ENCODE measurements at regions not wholly inside any gene's neighbourhood (a gene's known extent, or its start where the extent isn't known, plus 50 kb on each side); places are given as distances from the start of the nearest gene placed in this dataset.

- WGBS (ENCODE audit: insufficient coverage, low lambda C conversion rate): 100% methylated on average over 2 of the region's 2 CpGs
- H3K4me3 ChIP-seq (ENCODE audit: low read length): no peak overlapping the region
- H3K27me3 ChIP-seq (ENCODE audit: control insufficient read depth, insufficient read depth, low read length): no peaks in the 10 kb centered on the region
- DNase-seq: no peak
- H3K27ac ChIP-seq (ENCODE audit: low read length): no peak overlapping the region
- H3K9me3 ChIP-seq (ENCODE audit: control insufficient read depth, low read depth, low read length): peaks cover 3% of the 10 kb centered on the region
- H3K4me1 ChIP-seq (ENCODE audit: control insufficient read depth, insufficient read depth, low read length): peaks cover 7% of the 10 kb centered on the region
- no peaks in the 10 kb centered on the region for H3K36me3 ChIP-seq (ENCODE audit: control insufficient read depth, insufficient read depth, low read length)
Observed at GRCh38 chr4:123568936-123569335, 172.3 kb downstream of the SPRY1 start.

- H3K4me1 ChIP-seq (ENCODE audit: control insufficient read depth, insufficient read depth, low read length): peaks cover 5% of the 10 kb centered on the region
- H3K27ac ChIP-seq (ENCODE audit: low read length): no peak overlapping the region
- H3K4me3 ChIP-seq (ENCODE audit: low read length): no peak overlapping the region
- no peaks in the 10 kb centered on the region for H3K27me3 ChIP-seq (ENCODE audit: control insufficient read depth, insufficient read depth, low read length)
- WGBS (ENCODE audit: insufficient coverage, low lambda C conversion rate): no CpG with 5 or more reads among the region's 2 CpGs
- H3K36me3 ChIP-seq (ENCODE audit: control insufficient read depth, insufficient read depth, low read length): no peaks in the 10 kb centered on the region
- DNase-seq: no peak
- H3K9me3 ChIP-seq (ENCODE audit: control insufficient read depth, low read depth, low read length): peaks cover 3% of the 10 kb centered on the region
Observed at GRCh38 chr4:123569541-123569940, 172.9 kb downstream of the SPRY1 start.

- DNase-seq: no peak
- Histone ChIP-seq H3K27ac (ENCODE audit: low read length) (no peak overlapping the region), H3K4me1 (ENCODE audit: control insufficient read depth, insufficient read depth, low read length) (no peaks in the 10 kb centered on the region), H3K9me3 (ENCODE audit: control insufficient read depth, low read depth, low read length) (no peaks in the 10 kb centered on the region), H3K27me3 (ENCODE audit: control insufficient read depth, insufficient read depth, low read length) (no peaks in the 10 kb centered on the region), H3K36me3 (ENCODE audit: control insufficient read depth, insufficient read depth, low read length) (no peaks in the 10 kb centered on the region), H3K4me3 (ENCODE audit: low read length) (no peak overlapping the region)
- no CpG with 5 or more reads among the region's 8 CpGs for WGBS (ENCODE audit: insufficient coverage, low lambda C conversion rate)
Observed at GRCh38 chr4:123573866-123574508, 177.4 kb downstream of the SPRY1 start.

- H3K27ac ChIP-seq (ENCODE audit: low read length): no peak overlapping the region
- no peaks in the 10 kb centered on the region for H3K9me3 ChIP-seq (ENCODE audit: control insufficient read depth, low read depth, low read length)
- H3K27me3 ChIP-seq (ENCODE audit: control insufficient read depth, insufficient read depth, low read length): no peaks in the 10 kb centered on the region
- no peaks in the 10 kb centered on the region for H3K4me1 ChIP-seq (ENCODE audit: control insufficient read depth, insufficient read depth, low read length)
- DNase-seq: no peak
- WGBS (ENCODE audit: insufficient coverage, low lambda C conversion rate): 80% methylated on average over 1 of the region's 4 CpGs
- H3K4me3 ChIP-seq (ENCODE audit: low read length): no peak overlapping the region
- no peaks in the 10 kb centered on the region for H3K36me3 ChIP-seq (ENCODE audit: control insufficient read depth, insufficient read depth, low read length)
Observed at GRCh38 chr4:123575291-123575690, 178.7 kb downstream of the SPRY1 start.

GRCh38 chr4:123577225-123577906 is 180.8 kb downstream of the SPRY1 start:
- WGBS (ENCODE audit: insufficient coverage, low lambda C conversion rate): 85% methylated on average over 3 of the region's 5 CpGs
- H3K4me3 ChIP-seq (ENCODE audit: low read length): no peak overlapping the region
- H3K9me3 ChIP-seq (ENCODE audit: control insufficient read depth, low read depth, low read length): peaks cover 8% of the 10 kb centered on the region
- no peaks in the 10 kb centered on the region for H3K36me3 ChIP-seq (ENCODE audit: control insufficient read depth, insufficient read depth, low read length)
- no peak overlapping the region for H3K27ac ChIP-seq (ENCODE audit: low read length)
- no peak for DNase-seq
- no peaks in the 10 kb centered on the region for H3K4me1 ChIP-seq (ENCODE audit: control insufficient read depth, insufficient read depth, low read length)
- H3K27me3 ChIP-seq (ENCODE audit: control insufficient read depth, insufficient read depth, low read length): no peaks in the 10 kb centered on the region

- no peak for DNase-seq
- Histone ChIP-seq H3K27ac (ENCODE audit: low read length) (no peak overlapping the region), H3K36me3 (ENCODE audit: control insufficient read depth, insufficient read depth, low read length) (no peaks in the 10 kb centered on the region), H3K4me3 (ENCODE audit: low read length) (no peak overlapping the region), H3K27me3 (ENCODE audit: control insufficient read depth, insufficient read depth, low read length) (no peaks in the 10 kb centered on the region), H3K4me1 (ENCODE audit: control insufficient read depth, insufficient read depth, low read length) (no peaks in the 10 kb centered on the region), H3K9me3 (ENCODE audit: control insufficient read depth, low read depth, low read length) (peaks cover 8% of the 10 kb centered on the region)
- 90% methylated on average over 2 of the region's 3 CpGs for WGBS (ENCODE audit: insufficient coverage, low lambda C conversion rate)
Observed at GRCh38 chr4:123578276-123579029, 181.9 kb downstream of the SPRY1 start.

- H3K36me3 ChIP-seq (ENCODE audit: control insufficient read depth, insufficient read depth, low read length): no peaks in the 10 kb centered on the region
- peaks cover 8% of the 10 kb centered on the region for H3K9me3 ChIP-seq (ENCODE audit: control insufficient read depth, low read depth, low read length)
- H3K27ac ChIP-seq (ENCODE audit: low read length): no peak overlapping the region
- no peaks in the 10 kb centered on the region for H3K4me1 ChIP-seq (ENCODE audit: control insufficient read depth, insufficient read depth, low read length)
- 100% methylated on average over 1 of the region's 2 CpGs for WGBS (ENCODE audit: insufficient coverage, low lambda C conversion rate)
- H3K27me3 ChIP-seq (ENCODE audit: control insufficient read depth, insufficient read depth, low read length): no peaks in the 10 kb centered on the region
- DNase-seq: no peak
- H3K4me3 ChIP-seq (ENCODE audit: low read length): no peak overlapping the region
Observed at GRCh38 chr4:123579961-123580360, 183.4 kb downstream of the SPRY1 start.

- no CpG with 5 or more reads among the region's 8 CpGs for WGBS (ENCODE audit: insufficient coverage, low lambda C conversion rate)
Observed at GRCh38 chr4:123580981-123581664, 184.5 kb downstream of the SPRY1 start.

GRCh38 chr4:123581802-123582201 is 185.2 kb downstream of the SPRY1 start:
- no peak for DNase-seq
- H3K9me3 ChIP-seq (ENCODE audit: control insufficient read depth, low read depth, low read length): peaks cover 8% of the 10 kb centered on the region
- H3K27ac ChIP-seq (ENCODE audit: low read length): no peak overlapping the region
- H3K27me3 ChIP-seq (ENCODE audit: control insufficient read depth, insufficient read depth, low read length): no peaks in the 10 kb centered on the region
- H3K4me3 ChIP-seq (ENCODE audit: low read length): no peak overlapping the region
- H3K36me3 ChIP-seq (ENCODE audit: control insufficient read depth, insufficient read depth, low read length): no peaks in the 10 kb centered on the region
- no peaks in the 10 kb centered on the region for H3K4me1 ChIP-seq (ENCODE audit: control insufficient read depth, insufficient read depth, low read length)
- no CpG with 5 or more reads among the region's 3 CpGs for WGBS (ENCODE audit: insufficient coverage, low lambda C conversion rate)

More at GRCh38 chr4:123580981-123581664, 184.5 kb downstream of the SPRY1 start:
- peaks cover 8% of the 10 kb centered on the region for H3K9me3 ChIP-seq (ENCODE audit: control insufficient read depth, low read depth, low read length)
- DNase-seq: no peak
- H3K27me3 ChIP-seq (ENCODE audit: control insufficient read depth, insufficient read depth, low read length): no peaks in the 10 kb centered on the region
- no peak overlapping the region for H3K4me3 ChIP-seq (ENCODE audit: low read length)
- no peaks in the 10 kb centered on the region for H3K36me3 ChIP-seq (ENCODE audit: control insufficient read depth, insufficient read depth, low read length)
- no peak overlapping the region for H3K27ac ChIP-seq (ENCODE audit: low read length)
- H3K4me1 ChIP-seq (ENCODE audit: control insufficient read depth, insufficient read depth, low read length): no peaks in the 10 kb centered on the region

- no peak for DNase-seq
- WGBS (ENCODE audit: insufficient coverage, low lambda C conversion rate): 36% methylated on average over 2 of the region's 2 CpGs
Observed at GRCh38 chr4:123583043-123583442, 186.4 kb downstream of the SPRY1 start.

More at GRCh38 chr4:123583043-123583442, 186.4 kb downstream of the SPRY1 start:
- no peaks in the 10 kb centered on the region for H3K36me3 ChIP-seq (ENCODE audit: control insufficient read depth, insufficient read depth, low read length)
- H3K27me3 ChIP-seq (ENCODE audit: control insufficient read depth, insufficient read depth, low read length): no peaks in the 10 kb centered on the region
- peaks cover 8% of the 10 kb centered on the region for H3K9me3 ChIP-seq (ENCODE audit: control insufficient read depth, low read depth, low read length)
- no peak overlapping the region for H3K4me3 ChIP-seq (ENCODE audit: low read length)
- H3K27ac ChIP-seq (ENCODE audit: low read length): no peak overlapping the region
- peaks cover 8% of the 10 kb centered on the region for H3K4me1 ChIP-seq (ENCODE audit: control insufficient read depth, insufficient read depth, low read length)

Data from large intestine (tissue), 3 donors.